ENCODE measurements at regions not wholly inside any gene's neighbourhood (a gene's known extent, or its start where the extent isn't known, plus 50 kb on each side); places are given as distances from the start of the nearest gene placed in this dataset.

GRCh38 chr2:38170733-38171132 lies 94.8 kb upstream of the CYP1B1 start:
- Histone ChIP-seq H3K4me3 (ENCODE audit: insufficient read depth, low read length) (no peak overlapping the region), H3K27me3 (ENCODE audit: insufficient read depth, low read length) (no peaks in the 10 kb centered on the region), H2AFZ (ENCODE audit: low read length) (no peak overlapping the region), H3K9me3 (ENCODE audit: low read depth, low read length) (no peaks in the 10 kb centered on the region), H4K20me1 (ENCODE audit: insufficient read depth, low read length) (no peaks in the 10 kb centered on the region), H3K79me2 (ENCODE audit: insufficient read depth, low read length) (no peaks in the 10 kb centered on the region), H3K4me2 (ENCODE audit: insufficient read depth, low read length) (no peak overlapping the region), H3K4me1 (ENCODE audit: insufficient read depth, low read length) (peaks cover 37% of the 10 kb centered on the region), H3K27ac (ENCODE audit: low read depth, low read length) (peak overlapping the region; percentile 45), H3K36me3 (ENCODE audit: insufficient read depth, low read length) (no peaks in the 10 kb centered on the region)
- DNase-seq (ENCODE audit: insufficient read length, low spot score, missing footprints) = no peak
- no peak for TF ChIP-seq CTCF (IDR thresholded peaks at IDR 0.05; ENCODE audit: extremely low read depth, low read depth, low read length)

GRCh38 chr2:38170067-38170466 lies 94.1 kb upstream of the CYP1B1 start:
- Histone ChIP-seq H3K36me3 (ENCODE audit: insufficient read depth, low read length) (no peaks in the 10 kb centered on the region), H3K27me3 (ENCODE audit: insufficient read depth, low read length) (no peaks in the 10 kb centered on the region), H3K4me3 (ENCODE audit: insufficient read depth, low read length) (no peak overlapping the region), H3K27ac (ENCODE audit: low read depth, low read length) (peak overlapping the region; percentile 45), H3K9me3 (ENCODE audit: low read depth, low read length) (no peaks in the 10 kb centered on the region), H4K20me1 (ENCODE audit: insufficient read depth, low read length) (no peaks in the 10 kb centered on the region), H2AFZ (ENCODE audit: low read length) (no peak overlapping the region), H3K4me2 (ENCODE audit: insufficient read depth, low read length) (no peak overlapping the region), H3K4me1 (ENCODE audit: insufficient read depth, low read length) (peaks cover 31% of the 10 kb centered on the region), H3K79me2 (ENCODE audit: insufficient read depth, low read length) (no peaks in the 10 kb centered on the region)
- no peak for DNase-seq (ENCODE audit: insufficient read length, low spot score, missing footprints)
- TF ChIP-seq CTCF (IDR thresholded peaks at IDR 0.05; ENCODE audit: extremely low read depth, low read depth, low read length) = no peak

- Histone ChIP-seq H3K79me2 (ENCODE audit: insufficient read depth, low read length) (no peaks in the 10 kb centered on the region), H3K36me3 (ENCODE audit: insufficient read depth, low read length) (no peaks in the 10 kb centered on the region), H4K20me1 (ENCODE audit: insufficient read depth, low read length) (no peaks in the 10 kb centered on the region), H3K4me3 (ENCODE audit: insufficient read depth, low read length) (peak overlapping the region; percentile 10), H3K4me2 (ENCODE audit: insufficient read depth, low read length) (peak overlapping the region; percentile 59), H3K4me1 (ENCODE audit: insufficient read depth, low read length) (peaks cover 22% of the 10 kb centered on the region), H3K27me3 (ENCODE audit: insufficient read depth, low read length) (no peaks in the 10 kb centered on the region), H3K27ac (ENCODE audit: low read depth, low read length) (peak overlapping the region; percentile 69), H2AFZ (ENCODE audit: low read length) (peak overlapping the region; percentile 7), H3K9me3 (ENCODE audit: low read depth, low read length) (no peaks in the 10 kb centered on the region)
- TF ChIP-seq CTCF (IDR thresholded peaks at IDR 0.05; ENCODE audit: extremely low read depth, low read depth, low read length) = no peak
- no peak for DNase-seq (ENCODE audit: insufficient read length, low spot score, missing footprints)
Measured at GRCh38 chr2:38168710-38169480, 92.9 kb upstream of the CYP1B1 start.

- H3K4me1 ChIP-seq (ENCODE audit: insufficient read depth, low read length) = peaks cover 16% of the 10 kb centered on the region
- H3K79me2 ChIP-seq (ENCODE audit: insufficient read depth, low read length) = no peaks in the 10 kb centered on the region
- H3K4me3 ChIP-seq (ENCODE audit: insufficient read depth, low read length) = no peak overlapping the region
- H2AFZ ChIP-seq (ENCODE audit: low read length) = no peak overlapping the region
- no peak for DNase-seq (ENCODE audit: insufficient read length, low spot score, missing footprints)
- TF ChIP-seq CTCF (IDR thresholded peaks at IDR 0.05; ENCODE audit: extremely low read depth, low read depth, low read length) = no peak
- no peak overlapping the region for H3K4me2 ChIP-seq (ENCODE audit: insufficient read depth, low read length)
- no peaks in the 10 kb centered on the region for H4K20me1 ChIP-seq (ENCODE audit: insufficient read depth, low read length)
- no peaks in the 10 kb centered on the region for H3K27me3 ChIP-seq (ENCODE audit: insufficient read depth, low read length)
- H3K36me3 ChIP-seq (ENCODE audit: insufficient read depth, low read length) = no peaks in the 10 kb centered on the region
- no peak overlapping the region for H3K27ac ChIP-seq (ENCODE audit: low read depth, low read length)
- no peaks in the 10 kb centered on the region for H3K9me3 ChIP-seq (ENCODE audit: low read depth, low read length)
Measured at GRCh38 chr2:38167968-38168350, 92.0 kb upstream of the CYP1B1 start.

Data from osteoblast (primary cell).